NCI-H69 (cell line): ENCODE measurements at regions not wholly inside any gene's neighbourhood (a gene's known extent, or its start where the extent isn't known, plus 50 kb on each side); places are given as distances from the start of the nearest gene placed in this dataset.

Experiments used
- DNase-seq: peaks from one replicate; lab custom pipeline; 2025; lab: John Stamatoyannopoulos, UW

- DNase-seq, result no peak
These were observed 75.5 kb upstream of the SALL3 start for GRCh38 chr18:78904179-78904531.

DNA sequence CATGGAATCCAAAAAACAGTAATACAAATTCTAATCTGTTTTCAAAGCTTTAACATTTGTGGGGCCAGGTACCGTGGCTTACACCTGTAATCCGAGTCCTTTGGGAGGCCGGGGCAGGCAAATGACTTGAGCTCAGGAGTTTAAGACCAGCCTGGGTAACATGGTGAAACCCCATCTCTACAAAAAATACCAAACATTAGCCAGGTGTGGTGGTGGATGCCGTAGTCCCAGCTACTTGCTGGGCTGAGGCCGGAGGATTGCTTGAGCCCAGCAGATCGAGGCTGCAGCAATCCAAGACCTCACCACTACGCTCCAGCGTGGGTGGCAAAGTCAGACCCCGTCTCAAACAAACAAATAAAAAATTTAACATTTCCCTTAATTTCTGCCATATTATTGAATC, 74.3 kb upstream of the SALL3 start:
- DNase-seq, result no peak

DNA sequence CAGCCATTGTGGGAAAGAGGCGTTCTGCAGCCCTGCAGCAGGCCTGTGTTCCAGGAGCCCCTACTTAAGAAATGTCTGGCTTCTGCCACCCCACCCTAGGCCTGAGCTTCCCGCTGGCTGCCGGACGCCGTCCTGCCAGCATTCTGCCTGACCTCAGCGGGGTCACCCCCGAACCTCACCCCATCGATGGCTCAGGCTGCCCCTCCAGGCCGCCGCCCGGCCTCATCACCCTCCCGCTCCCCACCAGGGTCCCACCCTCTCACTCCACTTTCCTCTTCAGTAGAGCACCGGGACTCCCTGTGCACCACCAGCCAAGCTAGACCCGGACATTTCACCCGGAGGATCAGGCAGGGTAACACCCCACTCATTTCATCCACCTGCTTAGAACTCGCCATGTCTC, 73.6 kb upstream of the SALL3 start:
- no peak for DNase-seq

DNA sequence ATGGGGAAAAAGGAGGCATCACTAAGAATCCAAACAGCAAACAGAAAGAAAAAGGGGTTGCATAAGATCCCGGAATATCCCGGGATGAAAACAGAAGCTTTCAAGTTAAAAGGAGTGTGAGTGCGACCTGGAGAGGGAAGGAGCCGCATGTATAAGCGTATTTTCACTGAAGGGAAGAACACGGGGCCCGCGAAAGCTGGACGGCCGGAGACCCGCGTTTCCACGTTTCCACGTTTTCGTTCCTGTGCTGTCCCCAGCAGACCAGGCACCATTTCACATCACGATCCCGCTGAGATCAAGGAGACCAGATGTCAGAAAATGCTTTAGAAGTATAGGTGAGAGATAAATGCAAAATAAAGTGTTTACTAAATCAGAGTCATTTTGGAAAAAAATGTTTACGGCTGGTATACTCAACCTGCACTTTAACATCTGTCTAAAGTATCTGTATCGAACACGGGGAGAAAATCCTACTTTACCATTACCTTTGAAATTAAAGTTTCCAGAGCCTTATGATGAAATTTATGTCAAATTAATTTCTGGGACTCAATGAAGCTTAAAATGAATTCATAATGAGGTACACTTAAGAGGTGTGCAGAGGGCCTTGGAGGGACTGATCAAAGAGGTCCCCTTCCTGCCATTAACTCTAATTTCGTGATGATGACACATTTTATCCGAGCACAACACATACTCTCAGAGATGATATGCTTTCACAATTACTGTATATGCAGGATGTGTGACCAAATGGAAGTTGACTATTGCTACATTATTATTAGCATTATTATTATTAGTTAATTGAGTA, 71.0 kb upstream of the SALL3 start:
- DNase-seq, result no peak

GRCh38 chr18:78911751-78912283, 67.8 kb upstream of the SALL3 start:
- no peak for DNase-seq

GRCh38 chr18:78912336-78912735, 67.3 kb upstream of the SALL3 start:
- no peak for DNase-seq

- no peak for DNase-seq
These were observed 66.8 kb upstream of the SALL3 start for GRCh38 chr18:78912844-78913243.

- DNase-seq, result no peak
These were observed 66.2 kb upstream of the SALL3 start for GRCh38 chr18:78913395-78913794.

GRCh38 chr18:78913830-78914231, 65.8 kb upstream of the SALL3 start:
- DNase-seq, result no peak

DNA sequence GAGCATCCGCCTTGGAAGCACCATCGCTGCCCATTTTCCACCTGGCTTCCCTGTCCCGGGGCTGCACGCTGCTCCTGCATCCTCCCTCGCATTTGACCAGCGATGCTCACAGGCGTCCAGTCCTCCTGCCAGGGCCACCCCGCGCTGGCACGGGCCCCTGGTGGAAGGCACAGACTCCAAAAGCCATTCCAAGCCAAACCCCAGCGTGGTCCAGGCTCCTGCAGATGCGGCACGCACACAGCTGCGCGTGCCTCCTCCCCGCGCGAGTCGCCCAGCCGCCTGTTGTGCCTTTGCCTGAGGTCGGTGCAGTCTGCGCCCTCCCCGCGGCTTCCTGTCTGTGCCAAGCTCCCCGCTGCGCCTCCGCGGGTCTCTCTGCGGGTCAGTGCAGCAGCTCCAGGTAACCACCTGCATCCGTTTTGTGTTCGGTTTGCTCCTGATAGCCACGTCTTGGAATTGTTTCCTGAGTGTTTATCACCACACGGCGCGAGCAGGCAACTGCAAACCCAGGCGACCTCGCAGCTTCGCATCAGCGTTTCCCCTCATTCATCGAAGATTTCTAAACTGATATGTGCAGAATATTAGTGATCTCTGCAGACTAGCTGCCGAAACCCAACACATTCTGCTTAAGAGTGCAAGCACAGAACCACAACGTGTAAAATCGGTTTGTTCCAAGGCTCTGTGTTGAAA, 65.2 kb upstream of the SALL3 start:
- DNase-seq, result peak; percentile 97

- no peak for DNase-seq
These were observed 64.1 kb upstream of the SALL3 start for GRCh38 chr18:78915446-78916008.

GRCh38 chr18:78918707-78919106, 60.9 kb upstream of the SALL3 start:
- no peak for DNase-seq

GRCh38 chr18:78919956-78920355, 59.7 kb upstream of the SALL3 start:
- no peak for DNase-seq

- no peak for DNase-seq
These were observed 59.0 kb upstream of the SALL3 start for GRCh38 chr18:78920456-78921138.

GRCh38 chr18:78922856-78923255, 56.8 kb upstream of the SALL3 start:
- DNase-seq, result no peak

DNA sequence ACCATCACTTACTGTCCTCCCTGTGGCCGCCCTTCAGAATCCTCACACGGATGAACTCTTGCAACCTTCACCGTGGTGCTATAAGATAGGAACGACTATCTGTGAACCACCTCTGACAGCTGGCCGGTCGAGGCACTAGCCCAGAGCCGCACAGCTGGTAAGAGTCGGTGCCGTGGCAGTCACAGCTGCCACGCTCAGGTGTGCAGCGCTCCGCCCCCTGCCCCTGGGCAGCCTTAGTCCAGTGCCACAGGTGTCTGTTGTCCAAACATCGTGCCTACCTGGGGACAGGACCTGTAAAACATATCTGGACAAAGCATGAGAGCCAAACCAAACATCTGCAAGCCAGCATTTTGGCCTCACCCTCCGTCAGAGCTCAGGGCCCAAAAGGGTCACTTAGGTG, 55.3 kb upstream of the SALL3 start:
- DNase-seq, result no peak

- DNase-seq, result no peak
These were observed 54.7 kb upstream of the SALL3 start for GRCh38 chr18:78924786-78925540.

DNA sequence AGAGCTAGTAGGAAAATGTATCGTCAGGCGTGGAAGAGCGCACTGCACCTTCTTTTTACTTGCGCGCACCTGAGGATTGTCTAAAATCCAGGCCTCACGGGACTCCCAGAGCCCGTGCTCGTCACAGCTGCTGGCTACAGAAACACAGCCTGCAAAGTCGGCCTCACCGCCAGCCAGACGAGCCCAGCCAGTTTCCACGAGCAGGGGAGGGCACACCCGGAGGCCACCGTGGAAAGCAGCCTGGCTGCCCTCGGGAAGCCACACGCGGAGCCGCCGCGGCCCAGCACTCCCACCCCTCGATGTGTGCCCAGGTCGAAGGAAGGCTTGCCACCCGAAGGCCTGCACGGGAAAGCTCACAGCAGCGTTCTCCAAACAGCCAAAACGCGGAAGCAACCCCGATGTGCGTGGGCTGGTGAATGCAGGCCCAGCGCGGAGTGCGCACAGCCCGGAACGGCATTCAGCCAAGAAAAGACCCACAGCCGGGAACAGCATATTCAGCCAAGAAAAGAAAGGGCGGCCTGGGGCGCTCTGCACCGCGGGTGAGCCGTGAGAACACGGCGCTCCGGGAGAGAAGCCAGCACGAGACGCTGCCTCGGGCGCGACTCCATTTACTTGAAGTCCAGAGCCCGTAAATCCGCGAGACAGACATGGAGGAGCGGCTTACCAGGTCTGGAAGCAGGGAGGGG, 53.9 kb upstream of the SALL3 start:
- DNase-seq, result no peak

GRCh38 chr18:78926243-78926615, 53.4 kb upstream of the SALL3 start:
- DNase-seq, result no peak

- DNase-seq, result peak; percentile 37
These were observed 52.5 kb upstream of the SALL3 start for GRCh38 chr18:78927156-78927555.

DNA sequence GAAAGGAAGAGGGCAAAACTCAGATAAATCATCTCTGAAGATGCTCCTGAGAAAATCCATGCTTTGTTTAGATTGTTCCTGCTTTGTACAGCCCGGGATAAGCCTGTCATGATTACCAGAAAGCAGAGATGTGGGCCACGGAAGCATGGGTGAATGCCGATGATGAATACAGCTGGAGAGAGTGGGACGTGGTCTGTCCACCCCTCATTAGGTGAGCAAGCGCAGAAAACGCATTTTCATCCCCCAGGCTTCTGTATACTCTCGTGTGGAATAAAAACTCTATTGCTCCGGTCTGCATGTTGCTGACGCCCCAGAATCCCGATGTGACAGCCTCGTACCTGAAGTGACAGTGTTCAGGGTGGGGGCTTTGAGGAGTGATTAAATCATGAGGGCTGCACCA, 52.0 kb upstream of the SALL3 start:
- DNase-seq, result no peak
